ENCODE measurements at regions not wholly inside any gene's neighbourhood (a gene's known extent, or its start where the extent isn't known, plus 50 kb on each side); places are given as distances from the start of the nearest gene placed in this dataset.

- DNase-seq (no peak), ATAC-seq (peak in 2 of 8 donors; percentile 35 to 49)
- Histone ChIP-seq H3K4me1 (no peaks in the 10 kb centered on the region), H3K27ac (no peak overlapping the region), H3K27me3 (no peaks in the 10 kb centered on the region), H3K9me3 (peaks cover 0 to 8% (median 0%) of the 10 kb centered on the region in 11 donors), H3K4me3 (no peak overlapping the region), H3K36me3 (no peaks in the 10 kb centered on the region)
- intact Hi-C loops (cut with DNase I) = loop anchor here in 2 of 10 donors (5.0 to 10.0 kb wide), 2 partner anchors 335 to 1012 kb away; partner anchors contain the start of gene TENT5A (in 1 of the 2)
- peak in 7 of 9 donors; percentile 16 to 55 (median 45) for TF ChIP-seq CTCF (IDR thresholded peaks at IDR 0.05)
- 36 to 46% methylated on average over 2 of the region's 2 CpGs for WGBS, 2 donors
Measured at GRCh38 chr6:80742481-80742880, 636.0 kb downstream of the BCKDHB start.

- ATAC-seq = no peak
- TF ChIP-seq CTCF (IDR thresholded peaks at IDR 0.05) = no peak
- H3K4me1 ChIP-seq = no peaks in the 10 kb centered on the region
- H3K36me3 ChIP-seq = no peaks in the 10 kb centered on the region
- 69 to 72% methylated on average over 2 of the region's 2 CpGs for WGBS, 2 donors
- no peaks in the 10 kb centered on the region for H3K9me3 ChIP-seq
- H3K27me3 ChIP-seq = no peaks in the 10 kb centered on the region
- DNase-seq = no peak
- H3K4me3 ChIP-seq = no peak overlapping the region
- intact Hi-C loops (cut with DNase I) = no loop called here
- no peak overlapping the region for H3K27ac ChIP-seq
Measured at GRCh38 chr6:80733641-80734040, 627.2 kb downstream of the BCKDHB start.

- Histone ChIP-seq H3K9me3 (no peaks in the 10 kb centered on the region), H3K27me3 (no peaks in the 10 kb centered on the region), H3K4me3 (no peak overlapping the region), H3K27ac (no peak overlapping the region), H3K36me3 (no peaks in the 10 kb centered on the region), H3K4me1 (no peaks in the 10 kb centered on the region)
- ATAC-seq (no peak), DNase-seq (no peak)
- TF ChIP-seq CTCF (IDR thresholded peaks at IDR 0.05) = no peak
- WGBS, 2 donors = 87 to 88% methylated on average over 1 of the region's 1 CpG
- intact Hi-C loops (cut with DNase I) = no loop called here
Measured at GRCh38 chr6:80728830-80729229, 622.4 kb downstream of the BCKDHB start.

GRCh38 chr6:80728101-80728750 lies 621.8 kb downstream of the BCKDHB start:
- intact Hi-C loops (cut with DNase I) = no loop called here
- 0 to 26% methylated on average over 1 of the region's 1 CpG for WGBS, 2 donors
- Histone ChIP-seq H3K9me3 (no peaks in the 10 kb centered on the region), H3K4me1 (no peaks in the 10 kb centered on the region), H3K36me3 (no peaks in the 10 kb centered on the region), H3K27me3 (no peaks in the 10 kb centered on the region), H3K27ac (no peak overlapping the region), H3K4me3 (no peak overlapping the region)
- no peak for TF ChIP-seq CTCF (IDR thresholded peaks at IDR 0.05)
- no peak for DNase-seq
- ATAC-seq = no peak
